Endodermal cell (in vitro differentiated cells): ENCODE measurements at regions not wholly inside any gene's neighbourhood (a gene's known extent, or its start where the extent isn't known, plus 50 kb on each side); places are given as distances from the start of the nearest gene placed in this dataset.

Source experiments
- DNase-seq: peaks from one replicate; pipeline ENCODE4 v3.0.0-alpha.2; 2017
- H3K27ac ChIP-seq: 2 replicates; pipeline ENCODE4 v1.5.1; 2013; ENCODE audit warnings: mild to moderate bottlenecking, low read depth, low read length, moderate library complexity
- H3K27me3 ChIP-seq: 2 replicates; pipeline ENCODE4 v1.6.1; 2013; ENCODE audit warnings: mild to moderate bottlenecking, low read length, moderate library complexity; ENCODE audit not compliant: insufficient read depth, control insufficient read depth, poor library complexity, severe bottlenecking
- H3K36me3 ChIP-seq: 2 replicates; pipeline ENCODE4 v1.7.0; 2013; ENCODE audit warnings: mild to moderate bottlenecking, low read length, moderate library complexity; ENCODE audit not compliant: control insufficient read depth, insufficient read depth
- H3K4me1 ChIP-seq: one replicate; pipeline ENCODE4 v1.7.0; 2013; ENCODE audit warnings: low read length; ENCODE audit not compliant: control insufficient read depth, insufficient read depth
- H3K4me3 ChIP-seq: 2 replicates; pipeline ENCODE4 v1.5.1; 2013; ENCODE audit warnings: mild to moderate bottlenecking, low read length, moderate library complexity
- H3K9ac ChIP-seq: 2 replicates; pipeline ENCODE4 v1.6.1; 2013; ENCODE audit warnings: mild to moderate bottlenecking, low read length, moderate library complexity; ENCODE audit not compliant: poor library complexity, severe bottlenecking; ENCODE audit errors: extremely low read depth
- H3K9me3 ChIP-seq: 2 replicates; pipeline ENCODE4 v1.6.1; 2013; ENCODE audit warnings: mild to moderate bottlenecking, low read length, moderate library complexity; ENCODE audit not compliant: control insufficient read depth
- H3K27ac Mint-ChIP-seq: 2 replicates; pipeline ENCODE4 v1.8.0; 2020; ENCODE audit warnings: mixed read lengths
- H3K27me3 Mint-ChIP-seq: 2 replicates; pipeline ENCODE4 v1.8.0; 2021; ENCODE audit warnings: mild to moderate bottlenecking, mixed read lengths; ENCODE audit not compliant: insufficient read depth
- H3K36me3 Mint-ChIP-seq: 2 replicates; pipeline ENCODE4 v1.8.0; 2020; ENCODE audit warnings: low read depth, mixed read lengths
- H3K4me1 Mint-ChIP-seq: 2 replicates; pipeline ENCODE4 v1.8.0; 2020; ENCODE audit warnings: mixed read lengths
- H3K4me3 Mint-ChIP-seq: 2 replicates; pipeline ENCODE4 v1.8.0; 2020; ENCODE audit warnings: mild to moderate bottlenecking, moderate library complexity, mixed read lengths
- H3K9me3 Mint-ChIP-seq: 2 replicates; pipeline ENCODE4 v1.8.0; 2020; ENCODE audit warnings: mild to moderate bottlenecking, mixed read lengths
- WGBS, 2 experiments: methylation state at CpG; one replicate each; pipeline versions ENCODE4 v1.1.5 to v1.1.7; 2013; ENCODE audit warnings: missing lambda C conversion rate in 2 of 2, mixed read lengths in 1 of 2; ENCODE audit not compliant: insufficient coverage in 1 of 2, insufficient read length in 1 of 2; 5-methylcytosine and 5-hydroxymethylcytosine counted together
- TF ChIP-seq, protein P1 (sequence below): fragments of 200-600 bp; sonication (generic); conservative IDR thresholded peaks from 2 replicates; pipeline ENCODE4 v1.5.0; 2021; ENCODE audit warnings: antibody characterized with exemption, mild to moderate bottlenecking

- Histone ChIP-seq H3K27me3 (peaks cover 68% of the 10 kb centered on the region), H3K27ac (no peak overlapping the region), H3K9ac (no peak overlapping the region), H3K36me3 (no peaks in the 10 kb centered on the region), H3K4me1 (no peaks in the 10 kb centered on the region), H3K9me3 (no peaks in the 10 kb centered on the region), H3K4me3 (no peak overlapping the region)
- TF ChIP-seq, protein P1, sequence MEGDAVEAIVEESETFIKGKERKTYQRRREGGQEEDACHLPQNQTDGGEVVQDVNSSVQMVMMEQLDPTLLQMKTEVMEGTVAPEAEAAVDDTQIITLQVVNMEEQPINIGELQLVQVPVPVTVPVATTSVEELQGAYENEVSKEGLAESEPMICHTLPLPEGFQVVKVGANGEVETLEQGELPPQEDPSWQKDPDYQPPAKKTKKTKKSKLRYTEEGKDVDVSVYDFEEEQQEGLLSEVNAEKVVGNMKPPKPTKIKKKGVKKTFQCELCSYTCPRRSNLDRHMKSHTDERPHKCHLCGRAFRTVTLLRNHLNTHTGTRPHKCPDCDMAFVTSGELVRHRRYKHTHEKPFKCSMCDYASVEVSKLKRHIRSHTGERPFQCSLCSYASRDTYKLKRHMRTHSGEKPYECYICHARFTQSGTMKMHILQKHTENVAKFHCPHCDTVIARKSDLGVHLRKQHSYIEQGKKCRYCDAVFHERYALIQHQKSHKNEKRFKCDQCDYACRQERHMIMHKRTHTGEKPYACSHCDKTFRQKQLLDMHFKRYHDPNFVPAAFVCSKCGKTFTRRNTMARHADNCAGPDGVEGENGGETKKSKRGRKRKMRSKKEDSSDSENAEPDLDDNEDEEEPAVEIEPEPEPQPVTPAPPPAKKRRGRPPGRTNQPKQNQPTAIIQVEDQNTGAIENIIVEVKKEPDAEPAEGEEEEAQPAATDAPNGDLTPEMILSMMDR = no peak
- no peak for DNase-seq
- Mint-ChIP-seq H3K36me3 (no peaks in the 10 kb centered on the region), H3K4me1 (peaks cover 9% of the 10 kb centered on the region), H3K9me3 (no peaks in the 10 kb centered on the region), H3K4me3 (no peak overlapping the region), H3K27me3 (peaks cover 60% of the 10 kb centered on the region), H3K27ac (no peak overlapping the region)
- 59 to 83% methylated on average over 3 to 4 of the region's 4 CpGs for WGBS, 2 experiments
Measured at GRCh38 chr1:39085174-39085573, 59.0 kb downstream of the NDUFS5 start.

DNA sequence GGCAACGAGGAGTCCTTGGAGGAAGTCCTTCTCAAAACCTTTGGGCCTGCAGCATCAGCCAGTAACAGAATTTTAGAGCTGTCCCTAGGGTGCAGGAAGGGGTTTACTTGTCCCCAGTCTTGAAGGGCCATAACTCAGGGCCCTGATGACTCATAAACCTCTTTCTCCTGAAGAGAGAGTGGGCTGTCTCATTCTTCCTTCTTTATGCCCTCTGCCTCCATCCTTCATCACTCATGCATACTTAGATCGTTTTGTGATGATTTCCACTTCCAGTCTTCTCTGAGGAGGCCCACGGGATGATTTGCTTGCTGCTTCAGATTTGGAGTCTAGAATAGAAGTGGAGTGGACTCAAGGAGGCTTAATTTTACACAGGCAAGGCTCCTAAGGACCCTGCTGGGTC is 60.2 kb downstream of the NDUFS5 start:
- H3K36me3 ChIP-seq = no peaks in the 10 kb centered on the region
- WGBS, 2 experiments = 79 to 80% methylated on average over 1 to 3 of the region's 3 CpGs
- H3K27me3 ChIP-seq = peaks cover 59% of the 10 kb centered on the region
- no peak overlapping the region for H3K4me3 ChIP-seq
- Mint-ChIP-seq H3K4me1 (peaks cover 17% of the 10 kb centered on the region), H3K27ac (no peak overlapping the region), H3K9me3 (no peaks in the 10 kb centered on the region), H3K4me3 (no peak overlapping the region), H3K27me3 (peaks cover 52% of the 10 kb centered on the region), H3K36me3 (no peaks in the 10 kb centered on the region)
- DNase-seq = no peak
- TF ChIP-seq, protein P1 = no peak
- no peaks in the 10 kb centered on the region for H3K4me1 ChIP-seq
- H3K27ac ChIP-seq = no peak overlapping the region
- no peak overlapping the region for H3K9ac ChIP-seq
- H3K9me3 ChIP-seq = no peaks in the 10 kb centered on the region

GRCh38 chr1:39086865-39087409 is 60.8 kb downstream of the NDUFS5 start:
- Histone ChIP-seq H3K4me3 (no peak overlapping the region), H3K4me1 (no peaks in the 10 kb centered on the region), H3K27ac (no peak overlapping the region), H3K9me3 (no peaks in the 10 kb centered on the region), H3K9ac (no peak overlapping the region), H3K27me3 (peaks cover 54% of the 10 kb centered on the region), H3K36me3 (no peaks in the 10 kb centered on the region)
- TF ChIP-seq, protein P1 = no peak
- Mint-ChIP-seq H3K9me3 (no peaks in the 10 kb centered on the region), H3K4me3 (no peak overlapping the region), H3K36me3 (no peaks in the 10 kb centered on the region), H3K27ac (no peak overlapping the region), H3K27me3 (peaks cover 52% of the 10 kb centered on the region), H3K4me1 (peaks cover 17% of the 10 kb centered on the region)
- no peak for DNase-seq
- WGBS, 2 experiments = 89 to 93% methylated on average over 7 of the region's 7 CpGs
